Upper lobe of left lung (tissue), 6 donors: ENCODE measurements at regions not wholly inside any gene's neighbourhood (a gene's known extent, or its start where the extent isn't known, plus 50 kb on each side); places are given as distances from the start of the nearest gene placed in this dataset.

ENCODE experiments used
- ATAC-seq, 2 donors: fragments of 200-7000 bp; cut with Tn5 transposase; one replicate each; pipeline ENCODE4 v1.9.1; 2022; ENCODE audit warnings: mild to moderate bottlenecking in 2 of 2, moderate library complexity in 2 of 2; ENCODE audit not compliant: low FRiP score in 2 of 2
- DNase-seq, 2 donors: peaks; one replicate each; pipeline ENCODE4 v3.0.0-alpha.2; 2019 to 2020
- H3K27ac ChIP-seq, 4 donors: fragments of 200-600 bp; sonication (generic); one replicate each; pipeline ENCODE4 v1.5.1; 2016 to 2019
- H3K27me3 ChIP-seq, 4 donors: fragments of 200-600 bp; sonication (generic); one replicate each; pipeline ENCODE4 v1.5.1; 2017 to 2019
- H3K36me3 ChIP-seq, 4 donors: fragments of 200-600 bp; sonication (generic); one replicate each; pipeline ENCODE4 v1.5.1; 2016 to 2019
- H3K4me1 ChIP-seq, 4 donors: fragments of 200-600 bp; sonication (generic); one replicate each; pipeline ENCODE4 v1.5.1; 2018 to 2019
- H3K4me3 ChIP-seq, 4 donors: fragments of 200-600 bp; sonication (generic); one replicate each; pipeline ENCODE4 v1.5.1; 2017 to 2019; ENCODE audit warnings: mild to moderate bottlenecking in 2 of 4, moderate library complexity in 1 of 4
- H3K9me3 ChIP-seq, 4 donors: fragments of 200-600 bp; sonication (generic); one replicate each; pipeline ENCODE4 v1.5.1; 2018 to 2019
- CTCF ChIP-seq, 6 experiments: fragments of 450-650 bp in 4 of 6; fragments of 200-600 bp in 2 of 6; sonication (generic) in 2 of 6; IDR thresholded peaks; one replicate each; pipeline ENCODE4 v1.5.1; 2016 to 2019; ENCODE audit warnings: antibody characterized with exemption in 6 of 6
- EP300 ChIP-seq, 4 donors: sonication (generic); formaldehyde crosslinking; IDR thresholded peaks; one replicate each; pipeline ENCODE4 v1.5.1; 2017; ENCODE audit warnings: antibody characterized with exemption in 4 of 4, control low read depth in 2 of 4
- POLR2A ChIP-seq, 4 donors: fragments of 450-650 bp; IDR thresholded peaks; one replicate each; pipeline ENCODE4 v1.5.1; 2016 to 2017; ENCODE audit warnings: antibody characterized with exemption in 4 of 4, mild to moderate bottlenecking in 2 of 4
- POLR2AphosphoS5 ChIP-seq, 2 donors: sonication (generic); formaldehyde crosslinking; IDR thresholded peaks; one replicate each; pipeline ENCODE4 v1.5.1; 2017; ENCODE audit warnings: antibody characterized with exemption in 2 of 2
- WGBS, 2 donors: methylation state at CpG; one replicate each; pipeline ENCODE4 v1.1.5; 2017 to 2018; 5-methylcytosine and 5-hydroxymethylcytosine counted together
- donor health status: DM: no; HTN: no; CAD: no; lungs with moderate emphysema.
- donor health status: DM: no; HTN: yes; CAD: no; lungs with severe emphysema.

- Histone ChIP-seq H3K9me3 (no peaks in the 10 kb centered on the region), H3K27me3 (no peaks in the 10 kb centered on the region), H3K27ac (no peak overlapping the region), H3K4me1 (peaks cover 0 to 7% (median 6%) of the 10 kb centered on the region in 4 donors), H3K4me3 (no peak overlapping the region), H3K36me3 (no peaks in the 10 kb centered on the region)
- DNase-seq (no peak), ATAC-seq (no peak)
- no peak for TF ChIP-seq POLR2AphosphoS5 (IDR thresholded peaks at IDR 0.05)
- no peak for TF ChIP-seq POLR2A (IDR thresholded peaks at IDR 0.05)
- WGBS, 2 donors, result 29 to 39% methylated on average over 2 of the region's 2 CpGs
Measured at GRCh38 chr13:77480066-77480465, 55.4 kb upstream of the SCEL start.

- Histone ChIP-seq H3K27me3 (no peaks in the 10 kb centered on the region), H3K4me3 (no peak overlapping the region), H3K4me1 (peaks cover 0 to 7% (median 6%) of the 10 kb centered on the region in 4 donors), H3K27ac (peak overlapping the region in 1 of 4 donors; percentile 60), H3K9me3 (no peaks in the 10 kb centered on the region), H3K36me3 (no peaks in the 10 kb centered on the region)
- 69 to 73% methylated on average over 2 of the region's 2 CpGs for WGBS, 2 donors
- ATAC-seq (no peak), DNase-seq (no peak)
- TF ChIP-seq POLR2A (IDR thresholded peaks at IDR 0.05) (no peak), CTCF (IDR thresholded peaks at IDR 0.05) (no peak), POLR2AphosphoS5 (IDR thresholded peaks at IDR 0.05) (no peak), EP300 (IDR thresholded peaks at IDR 0.05) (no peak)
Measured at GRCh38 chr13:77479326-77479725, 56.2 kb upstream of the SCEL start.

- Histone ChIP-seq H3K9me3 (no peaks in the 10 kb centered on the region), H3K36me3 (no peaks in the 10 kb centered on the region), H3K4me3 (no peak overlapping the region), H3K27ac (no peak overlapping the region), H3K4me1 (peaks cover 0 to 7% (median 6%) of the 10 kb centered on the region in 4 donors), H3K27me3 (no peaks in the 10 kb centered on the region)
- 73 to 79% methylated on average over 3 of the region's 3 CpGs for WGBS, 2 donors
- DNase-seq (no peak), ATAC-seq (no peak)
- TF ChIP-seq CTCF (IDR thresholded peaks at IDR 0.05) (no peak), EP300 (IDR thresholded peaks at IDR 0.05) (no peak), POLR2AphosphoS5 (IDR thresholded peaks at IDR 0.05) (no peak), POLR2A (IDR thresholded peaks at IDR 0.05) (no peak)
Measured at GRCh38 chr13:77477299-77477848, 58.1 kb upstream of the SCEL start.

GRCh38 chr13:77476456-77476855 lies 59.0 kb upstream of the SCEL start:
- ATAC-seq (no peak), DNase-seq (no peak)
- peaks cover 0 to 7% (median 6%) of the 10 kb centered on the region in 4 donors for H3K4me1 ChIP-seq
- TF ChIP-seq EP300 (IDR thresholded peaks at IDR 0.05), result no peak
- no peak for TF ChIP-seq CTCF (IDR thresholded peaks at IDR 0.05)
- no peaks in the 10 kb centered on the region for H3K27me3 ChIP-seq
- no peaks in the 10 kb centered on the region for H3K9me3 ChIP-seq
- H3K27ac ChIP-seq, result no peak overlapping the region
- no peak overlapping the region for H3K4me3 ChIP-seq
- H3K36me3 ChIP-seq, result no peaks in the 10 kb centered on the region

- Histone ChIP-seq H3K4me3 (no peak overlapping the region), H3K36me3 (no peaks in the 10 kb centered on the region), H3K4me1 (peaks cover 0 to 7% (median 6%) of the 10 kb centered on the region in 4 donors), H3K9me3 (no peaks in the 10 kb centered on the region), H3K27ac (no peak overlapping the region), H3K27me3 (no peaks in the 10 kb centered on the region)
- DNase-seq, result peak in 1 of 2 donors; percentile 77
- 96 to 97% methylated on average over 24 to 30 of the region's 47 CpGs for WGBS, 2 donors
- TF ChIP-seq POLR2AphosphoS5 (IDR thresholded peaks at IDR 0.05) (no peak), POLR2A (IDR thresholded peaks at IDR 0.05) (no peak), CTCF (IDR thresholded peaks at IDR 0.05) (no peak), EP300 (IDR thresholded peaks at IDR 0.05) (no peak)
- no peak for ATAC-seq
Measured at GRCh38 chr13:77475345-77476084, 60.0 kb upstream of the SCEL start.
